Keratinocyte (primary cell): ENCODE measurements at regions not wholly inside any gene's neighbourhood (a gene's known extent, or its start where the extent isn't known, plus 50 kb on each side); places are given as distances from the start of the nearest gene placed in this dataset.

Source experiments
- DNase-seq: peaks from one replicate; pipeline ENCODE4 v3.0.0-alpha.2; 2011; ENCODE audit warnings: low read depth, missing footprints, low spot score
- FAIRE-seq: peaks from 2 replicates; lab custom pipeline; 2011; peaks lifted over from hg19 to GRCh38; lab: Jason Lieb, UNC
- H2AFZ ChIP-seq: 2 replicates; pipeline ENCODE4 v1.6.0; 2012; ENCODE audit warnings: low read length, control low read depth, inconsistent platforms; ENCODE audit not compliant: control insufficient read depth
- H3K27ac ChIP-seq: 2 replicates; pipeline ENCODE4 v1.5.1; 2011; ENCODE audit warnings: low read length; ENCODE audit not compliant: control insufficient read depth, insufficient read depth
- H3K27me3 ChIP-seq: 3 replicates; pipeline ENCODE4 v1.6.0; 2011; ENCODE audit warnings: low read length; ENCODE audit not compliant: control insufficient read depth, insufficient read depth; ENCODE audit errors: extremely low read depth
- H3K36me3 ChIP-seq, 2 experiments: 2 replicates in 1 of 2; 3 replicates in 1 of 2; pipeline ENCODE4 v1.5.1; 2011; ENCODE audit warnings: low read length in 2 of 2, mild to moderate bottlenecking in 1 of 2; ENCODE audit not compliant: control insufficient read depth in 2 of 2, insufficient read depth in 2 of 2; ENCODE audit errors: extremely low read depth in 1 of 2
- H3K4me1 ChIP-seq: 3 replicates; pipeline ENCODE4 v1.5.1; 2011; ENCODE audit warnings: low read length; ENCODE audit not compliant: control insufficient read depth, insufficient read depth; ENCODE audit errors: extremely low read depth
- H3K4me2 ChIP-seq: 3 replicates; pipeline ENCODE4 v1.6.0; 2011; ENCODE audit warnings: low read depth, low read length; ENCODE audit not compliant: control insufficient read depth, insufficient read depth; ENCODE audit errors: extremely low read depth
- H3K4me3 ChIP-seq, 3 experiments: fragments of 200-600 bp in 1 of 3; sonication (generic) in 1 of 3; 2 replicates in 2 of 3; 3 replicates in 1 of 3; pipeline ENCODE4 v1.5.1; 2011 to 2016; ENCODE audit warnings: low read length in 3 of 3, mild to moderate bottlenecking in 3 of 3, control low read depth in 2 of 3, inconsistent platforms in 1 of 3, low read depth in 1 of 3, mixed read lengths in 1 of 3, mixed run types in 1 of 3, moderate library complexity in 1 of 3; ENCODE audit not compliant: control insufficient read depth in 2 of 3, insufficient read depth in 2 of 3; ENCODE audit errors: extremely low read depth in 1 of 3
- H3K79me2 ChIP-seq: 2 replicates; pipeline ENCODE4 v1.6.0; 2012; ENCODE audit warnings: low read length; ENCODE audit not compliant: control insufficient read depth, insufficient read depth
- H3K9ac ChIP-seq: 3 replicates; pipeline ENCODE4 v1.6.0; 2011; ENCODE audit warnings: low read length; ENCODE audit not compliant: control insufficient read depth, insufficient read depth; ENCODE audit errors: extremely low read depth
- H3K9me1 ChIP-seq: 3 replicates; pipeline ENCODE4 v1.6.0; 2011; ENCODE audit warnings: low read length; ENCODE audit not compliant: control insufficient read depth, insufficient read depth; ENCODE audit errors: extremely low read depth
- H3K9me3 ChIP-seq: 2 replicates; pipeline ENCODE4 v1.5.1; 2012; ENCODE audit warnings: low read depth, low read length; ENCODE audit not compliant: control insufficient read depth
- H4K20me1 ChIP-seq: 3 replicates; pipeline ENCODE4 v1.6.0; 2011; ENCODE audit warnings: low read length; ENCODE audit not compliant: control insufficient read depth, insufficient read depth; ENCODE audit errors: extremely low read depth
- EZH2 ChIP-seq: IDR thresholded peaks from one replicate; pipeline ENCODE4 v1.6.1; 2012; ENCODE audit warnings: inconsistent platforms, mild to moderate bottlenecking, low read length, moderate library complexity
- dilution Hi-C: fragments of 300-500 bp; cut with MboI; formaldehyde crosslinking; loops from one replicate; pipeline ENCODE4 v1.7.0; 2020; ENCODE audit warnings: low sequenced_read_pairs; ENCODE audit not compliant: extremely low pct_ligation_motif_present
- TF ChIP-seq, protein P1 (sequence below), 3 experiments: IDR thresholded peaks in 1 of 3; conservative IDR thresholded peaks in 1 of 3; optimal IDR thresholded peaks in 1 of 3; 2 replicates in 2 of 3; 3 replicates in 1 of 3; pipeline versions ENCODE3 to v1.5.1; 2011; ENCODE audit warnings: low read length in 3 of 3, mild to moderate bottlenecking in 3 of 3, moderate library complexity in 2 of 3, control low read depth in 1 of 3, inconsistent platforms in 1 of 3; ENCODE audit not compliant: insufficient read depth in 2 of 3; ENCODE audit errors: extremely low read depth in 1 of 3

- Histone ChIP-seq H4K20me1 (no peaks in the 10 kb centered on the region), H3K4me3 (no peak overlapping the region), H3K9me3 (no peaks in the 10 kb centered on the region), H3K4me1 (no peaks in the 10 kb centered on the region), H3K9me1 (no peaks in the 10 kb centered on the region), H2AFZ (no peak overlapping the region), H3K4me2 (no peak overlapping the region), H3K9ac (no peak overlapping the region), H3K36me3 (no peaks in the 10 kb centered on the region), H3K27ac (no peak overlapping the region), H3K27me3 (no peaks in the 10 kb centered on the region), H3K79me2 (no peaks in the 10 kb centered on the region)
- FAIRE-seq (no peak), DNase-seq (no peak)
- no peak for TF ChIP-seq EZH2
- TF ChIP-seq, protein P1, sequence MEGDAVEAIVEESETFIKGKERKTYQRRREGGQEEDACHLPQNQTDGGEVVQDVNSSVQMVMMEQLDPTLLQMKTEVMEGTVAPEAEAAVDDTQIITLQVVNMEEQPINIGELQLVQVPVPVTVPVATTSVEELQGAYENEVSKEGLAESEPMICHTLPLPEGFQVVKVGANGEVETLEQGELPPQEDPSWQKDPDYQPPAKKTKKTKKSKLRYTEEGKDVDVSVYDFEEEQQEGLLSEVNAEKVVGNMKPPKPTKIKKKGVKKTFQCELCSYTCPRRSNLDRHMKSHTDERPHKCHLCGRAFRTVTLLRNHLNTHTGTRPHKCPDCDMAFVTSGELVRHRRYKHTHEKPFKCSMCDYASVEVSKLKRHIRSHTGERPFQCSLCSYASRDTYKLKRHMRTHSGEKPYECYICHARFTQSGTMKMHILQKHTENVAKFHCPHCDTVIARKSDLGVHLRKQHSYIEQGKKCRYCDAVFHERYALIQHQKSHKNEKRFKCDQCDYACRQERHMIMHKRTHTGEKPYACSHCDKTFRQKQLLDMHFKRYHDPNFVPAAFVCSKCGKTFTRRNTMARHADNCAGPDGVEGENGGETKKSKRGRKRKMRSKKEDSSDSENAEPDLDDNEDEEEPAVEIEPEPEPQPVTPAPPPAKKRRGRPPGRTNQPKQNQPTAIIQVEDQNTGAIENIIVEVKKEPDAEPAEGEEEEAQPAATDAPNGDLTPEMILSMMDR (optimal IDR thresholded peaks at IDR 0.05 in 1 of 3, IDR thresholded peaks at IDR 0.05 in 1 of 3, conservative IDR thresholded peaks at IDR 0.05 in 1 of 3; ENCODE audit: extremely low read depth in 1 of 3, insufficient read depth in 2 of 3, low read length in 3 of 3): no peak
- dilution Hi-C loops: no loop called here
Observed at GRCh38 chr1:187921426-187921825, 1092.7 kb downstream of the PLA2G4A start.

DNA sequence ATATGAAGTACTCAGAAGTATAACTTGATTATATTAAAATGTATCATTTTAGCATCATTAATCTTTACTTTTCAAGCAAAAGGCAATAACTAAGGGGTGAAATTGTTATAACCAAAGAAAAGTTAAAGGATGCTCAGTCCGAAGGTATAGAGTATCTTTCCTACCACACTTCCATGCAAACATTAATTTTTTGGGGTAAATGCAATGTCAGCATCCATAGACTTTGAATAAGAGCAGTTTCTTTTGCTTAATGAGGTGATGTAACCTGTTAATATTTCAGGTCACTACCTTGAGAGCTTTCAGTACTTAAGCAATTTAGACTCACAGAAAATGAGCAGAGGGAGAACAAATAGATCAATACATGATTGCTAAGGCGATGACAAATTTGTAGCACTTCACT lies 1093.5 kb downstream of the PLA2G4A start:
- no peaks in the 10 kb centered on the region for H3K4me1 ChIP-seq
- H3K4me3 ChIP-seq: no peak overlapping the region
- H4K20me1 ChIP-seq: no peaks in the 10 kb centered on the region
- no peaks in the 10 kb centered on the region for H3K9me1 ChIP-seq
- no peak overlapping the region for H3K4me2 ChIP-seq
- H3K79me2 ChIP-seq: no peaks in the 10 kb centered on the region
- no peak overlapping the region for H3K9ac ChIP-seq
- no peaks in the 10 kb centered on the region for H3K9me3 ChIP-seq
- DNase-seq: no peak
- dilution Hi-C loops: no loop called here
- no peaks in the 10 kb centered on the region for H3K36me3 ChIP-seq
- H3K27ac ChIP-seq: no peak overlapping the region
- H3K27me3 ChIP-seq: no peaks in the 10 kb centered on the region
- FAIRE-seq: no peak
- no peak overlapping the region for H2AFZ ChIP-seq
- no peak for TF ChIP-seq EZH2
- TF ChIP-seq, protein P1 (optimal IDR thresholded peaks at IDR 0.05 in 1 of 3, IDR thresholded peaks at IDR 0.05 in 1 of 3, conservative IDR thresholded peaks at IDR 0.05 in 1 of 3; ENCODE audit: extremely low read depth in 1 of 3, insufficient read depth in 2 of 3, low read length in 3 of 3): no peak
